Esophagus squamous epithelium (tissue), 5 donors: ENCODE measurements at regions not wholly inside any gene's neighbourhood (a gene's known extent, or its start where the extent isn't known, plus 50 kb on each side); places are given as distances from the start of the nearest gene placed in this dataset.

ENCODE experiments used
- DNase-seq: peaks from one replicate; lab custom pipeline; 2025; lab: John Stamatoyannopoulos, UW
- H3K27ac ChIP-seq, 4 donors: fragments of 200-600 bp; sonication (generic); one replicate each; pipeline ENCODE4 v1.5.1; 2016 to 2019; ENCODE audit warnings: mild to moderate bottlenecking in 1 of 4
- H3K27me3 ChIP-seq, 4 donors: fragments of 200-600 bp; sonication (generic); 1 replicate in 3 of 4; 2 replicates in 1 of 4; pipeline versions ENCODE4 v1.5.1 to v1.6.0; 2017 to 2021; ENCODE audit warnings: antibody characterized with exemption in 1 of 4
- H3K36me3 ChIP-seq, 3 donors: fragments of 200-600 bp; sonication (generic); one replicate each; pipeline ENCODE4 v1.5.1; 2016 to 2019
- H3K4me1 ChIP-seq, 3 donors: fragments of 200-600 bp; sonication (generic); one replicate each; pipeline ENCODE4 v1.5.1; 2017 to 2019
- H3K4me3 ChIP-seq, 4 donors: fragments of 200-600 bp; sonication (generic); 1 replicate in 3 of 4; 2 replicates in 1 of 4; pipeline ENCODE4 v1.5.1; 2016 to 2019; ENCODE audit warnings: mild to moderate bottlenecking in 2 of 4, moderate library complexity in 1 of 4
- H3K9me3 ChIP-seq, 3 donors: fragments of 200-600 bp; sonication (generic); one replicate each; pipeline ENCODE4 v1.5.1; 2016 to 2019
- POLR2A ChIP-seq, 4 donors: fragments of 450-650 bp; IDR thresholded peaks; one replicate each; pipeline ENCODE4 v1.6.1; 2017; ENCODE audit warnings: antibody characterized with exemption in 4 of 4, mild to moderate bottlenecking in 4 of 4, moderate library complexity in 3 of 4
- WGBS, 2 donors: methylation state at CpG; one replicate each; pipeline ENCODE4 v1.1.5; 2018; 5-methylcytosine and 5-hydroxymethylcytosine counted together
- intact Hi-C: fragments of 100-400 bp; cut with DNase I; formaldehyde crosslinking; loops from one replicate; pipeline ENCODE4 v1.15.0; 2022
- TF ChIP-seq, protein P1 (sequence below), 6 experiments: fragments of 450-650 bp in 4 of 6; fragments of 200-600 bp in 2 of 6; sonication (generic) in 2 of 6; IDR thresholded peaks; one replicate each; pipeline ENCODE4 v1.5.1; 2016 to 2019; ENCODE audit warnings: antibody characterized with exemption in 6 of 6, mild to moderate bottlenecking in 4 of 6, moderate library complexity in 4 of 6
- donor health status: DM: yes; HTN: yes; CAD: no.

DNA sequence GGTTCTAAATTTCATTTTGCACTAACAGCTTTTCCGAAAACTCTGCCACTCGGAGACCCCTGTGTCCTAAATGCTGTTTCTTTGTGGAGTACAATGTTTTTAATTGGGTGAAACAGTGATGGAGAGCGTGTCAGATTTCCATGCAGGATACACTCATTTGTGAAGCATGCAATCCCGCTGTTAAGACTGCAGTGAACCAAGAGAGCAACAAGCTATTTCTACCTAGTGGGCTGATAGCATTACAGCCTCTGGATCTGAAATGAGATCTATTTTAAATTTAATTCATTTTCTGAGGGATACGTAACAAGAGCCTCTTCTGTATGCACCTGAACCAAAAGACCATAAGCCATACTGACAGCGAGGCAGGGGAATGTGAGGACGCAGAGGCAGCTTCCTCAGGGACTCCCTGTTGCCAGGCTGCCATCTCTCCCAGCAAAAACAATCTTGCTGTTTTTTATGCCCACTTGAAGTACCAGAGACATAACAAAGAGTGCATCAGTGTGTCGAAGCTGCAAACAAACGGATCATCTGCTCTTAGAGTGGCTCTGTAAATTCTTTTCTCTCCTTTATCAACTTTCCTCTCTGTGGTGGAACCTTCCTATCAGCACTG lies 199.9 kb upstream of the COX10 start:
- Histone ChIP-seq H3K27me3 (no peaks in the 10 kb centered on the region), H3K4me1 (no peaks in the 10 kb centered on the region), H3K27ac (no peak overlapping the region), H3K4me3 (no peak overlapping the region), H3K9me3 (peaks cover 0 to 6% (median 0%) of the 10 kb centered on the region in 3 donors), H3K36me3 (no peaks in the 10 kb centered on the region)
- WGBS, 2 donors, result 85 to 86% methylated on average over 9 of the region's 9 CpGs
- DNase-seq, result no peak
- TF ChIP-seq, protein P1, sequence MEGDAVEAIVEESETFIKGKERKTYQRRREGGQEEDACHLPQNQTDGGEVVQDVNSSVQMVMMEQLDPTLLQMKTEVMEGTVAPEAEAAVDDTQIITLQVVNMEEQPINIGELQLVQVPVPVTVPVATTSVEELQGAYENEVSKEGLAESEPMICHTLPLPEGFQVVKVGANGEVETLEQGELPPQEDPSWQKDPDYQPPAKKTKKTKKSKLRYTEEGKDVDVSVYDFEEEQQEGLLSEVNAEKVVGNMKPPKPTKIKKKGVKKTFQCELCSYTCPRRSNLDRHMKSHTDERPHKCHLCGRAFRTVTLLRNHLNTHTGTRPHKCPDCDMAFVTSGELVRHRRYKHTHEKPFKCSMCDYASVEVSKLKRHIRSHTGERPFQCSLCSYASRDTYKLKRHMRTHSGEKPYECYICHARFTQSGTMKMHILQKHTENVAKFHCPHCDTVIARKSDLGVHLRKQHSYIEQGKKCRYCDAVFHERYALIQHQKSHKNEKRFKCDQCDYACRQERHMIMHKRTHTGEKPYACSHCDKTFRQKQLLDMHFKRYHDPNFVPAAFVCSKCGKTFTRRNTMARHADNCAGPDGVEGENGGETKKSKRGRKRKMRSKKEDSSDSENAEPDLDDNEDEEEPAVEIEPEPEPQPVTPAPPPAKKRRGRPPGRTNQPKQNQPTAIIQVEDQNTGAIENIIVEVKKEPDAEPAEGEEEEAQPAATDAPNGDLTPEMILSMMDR (IDR thresholded peaks at IDR 0.05), result no peak
- no peak for TF ChIP-seq POLR2A (IDR thresholded peaks at IDR 0.05)
- intact Hi-C loops, result no loop called here

DNA sequence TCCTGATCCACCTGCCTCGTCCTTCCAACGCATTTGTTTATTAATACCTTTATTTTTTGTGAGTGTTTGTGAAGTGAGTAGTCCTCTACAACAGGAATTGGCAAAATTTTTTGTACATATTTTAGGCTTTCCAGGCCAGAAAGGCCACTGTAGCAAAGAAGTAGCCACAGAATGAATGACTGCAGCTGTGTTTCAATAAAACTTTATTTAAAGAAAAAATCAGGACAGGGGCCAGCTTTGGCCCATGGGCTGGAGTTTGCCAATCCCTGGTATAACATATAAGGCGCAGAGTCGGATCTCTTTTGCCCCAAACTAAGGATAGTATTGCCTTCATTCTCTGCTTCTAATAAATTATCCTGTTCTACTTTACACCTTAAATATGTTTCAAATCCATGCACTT lies 198.0 kb upstream of the COX10 start:
- Histone ChIP-seq H3K27ac (no peak overlapping the region), H3K9me3 (peaks cover 0 to 6% (median 0%) of the 10 kb centered on the region in 3 donors), H3K4me3 (no peak overlapping the region), H3K36me3 (no peaks in the 10 kb centered on the region), H3K27me3 (no peaks in the 10 kb centered on the region), H3K4me1 (no peaks in the 10 kb centered on the region)
- WGBS, 2 donors, result 85 to 91% methylated on average over 4 of the region's 4 CpGs
- no peak for DNase-seq
- intact Hi-C loops, result no loop called here
- TF ChIP-seq, protein P1 (IDR thresholded peaks at IDR 0.05), result no peak
- TF ChIP-seq POLR2A (IDR thresholded peaks at IDR 0.05), result no peak

DNA sequence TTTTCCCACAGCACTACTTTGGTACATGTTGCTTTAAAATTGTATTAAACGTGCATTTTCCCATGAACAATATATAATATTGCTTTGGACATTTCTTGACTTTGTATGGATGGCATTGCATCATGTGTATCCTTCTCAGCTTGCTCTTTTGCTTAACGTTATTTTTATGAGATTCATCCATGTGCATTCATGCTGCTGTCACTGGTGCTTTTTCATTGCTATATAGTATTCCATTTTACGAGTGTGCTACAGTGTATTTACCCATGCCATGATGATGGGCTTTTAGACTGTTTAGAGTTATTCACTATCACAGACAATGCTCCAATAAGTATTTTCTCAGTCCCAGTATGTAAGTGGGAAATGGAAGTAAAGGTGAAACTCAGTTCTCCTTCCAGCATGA lies 195.2 kb upstream of the COX10 start:
- Histone ChIP-seq H3K9me3 (no peaks in the 10 kb centered on the region), H3K27ac (no peak overlapping the region), H3K4me3 (no peak overlapping the region), H3K36me3 (no peaks in the 10 kb centered on the region), H3K27me3 (no peaks in the 10 kb centered on the region), H3K4me1 (no peaks in the 10 kb centered on the region)
- intact Hi-C loops, result no loop called here
- TF ChIP-seq, protein P1 (IDR thresholded peaks at IDR 0.05), result no peak
- TF ChIP-seq POLR2A (IDR thresholded peaks at IDR 0.05), result no peak
- no peak for DNase-seq
- WGBS, 2 donors, result 87 to 94% methylated on average over 3 of the region's 3 CpGs

DNA sequence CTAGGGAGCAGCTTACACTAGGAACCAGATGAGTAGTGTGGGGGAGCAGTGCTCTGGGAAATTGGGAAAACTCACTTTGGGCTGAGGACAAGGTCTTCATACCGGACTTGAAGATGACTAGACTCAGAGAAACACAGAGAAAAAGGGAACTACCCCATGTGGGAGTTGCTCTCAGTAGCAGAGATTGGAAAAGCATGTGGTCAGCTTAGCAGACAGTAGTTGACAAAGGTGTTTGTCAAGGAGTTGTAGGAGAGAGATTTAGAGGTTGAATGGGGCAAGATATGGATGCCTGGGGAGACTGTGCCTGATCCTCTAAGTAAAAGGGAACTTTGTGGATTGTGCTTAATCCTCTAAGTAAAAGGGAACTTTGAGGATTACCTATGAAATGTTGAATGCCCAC lies 194.5 kb upstream of the COX10 start:
- no peak overlapping the region for H3K4me3 ChIP-seq
- TF ChIP-seq, protein P1 (IDR thresholded peaks at IDR 0.05), result no peak
- TF ChIP-seq POLR2A (IDR thresholded peaks at IDR 0.05), result no peak
- H3K4me1 ChIP-seq, result no peaks in the 10 kb centered on the region
- no peak for DNase-seq
- intact Hi-C loops, result loop anchor here (5.0 kb wide), 1 partner anchor 422 kb away; no protein-coding TSS in a partner anchor
- H3K9me3 ChIP-seq, result no peaks in the 10 kb centered on the region
- H3K27ac ChIP-seq, result no peak overlapping the region
- H3K36me3 ChIP-seq, result no peaks in the 10 kb centered on the region
- WGBS, 2 donors, result 69 to 79% methylated on average over 1 of the region's 1 CpG
- no peaks in the 10 kb centered on the region for H3K27me3 ChIP-seq

DNA sequence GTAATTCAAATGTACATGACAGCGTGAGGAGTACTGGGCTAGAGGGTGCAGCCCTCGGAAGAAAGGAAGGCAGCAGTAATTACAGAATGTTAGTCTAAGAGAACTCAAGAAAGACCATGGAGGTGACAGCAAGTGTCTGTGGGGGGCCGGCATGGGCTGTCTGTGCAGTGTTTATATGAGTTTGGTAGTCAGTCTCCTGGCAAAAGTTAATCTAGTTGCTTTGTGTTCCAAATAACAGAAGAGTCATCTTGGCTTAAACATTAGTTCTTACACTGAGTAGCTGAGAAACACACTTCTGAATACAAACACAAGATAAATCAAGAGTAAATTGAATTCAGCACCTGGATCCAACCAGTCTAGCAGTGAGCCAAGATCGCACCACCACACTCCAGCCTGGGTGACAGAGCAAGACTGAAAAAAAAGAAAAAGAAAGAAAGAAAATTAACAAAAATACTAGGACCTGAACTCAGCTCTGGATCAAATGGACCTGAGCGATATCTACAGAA lies 189.3 kb upstream of the COX10 start:
- WGBS, 2 donors, result 82 to 91% methylated on average over 5 of the region's 5 CpGs
- TF ChIP-seq, protein P1 (IDR thresholded peaks at IDR 0.05), result no peak
- TF ChIP-seq POLR2A (IDR thresholded peaks at IDR 0.05), result no peak
- intact Hi-C loops, result loop anchor here (5.0 kb wide), 1 partner anchor 417 kb away; no protein-coding TSS in a partner anchor
- Histone ChIP-seq H3K27me3 (no peaks in the 10 kb centered on the region), H3K27ac (no peak overlapping the region), H3K36me3 (no peaks in the 10 kb centered on the region), H3K9me3 (peaks cover 0 to 6% (median 0%) of the 10 kb centered on the region in 3 donors), H3K4me3 (no peak overlapping the region), H3K4me1 (no peaks in the 10 kb centered on the region)
- DNase-seq, result no peak
